Osteocyte (in vitro differentiated cells): ENCODE measurements at regions not wholly inside any gene's neighbourhood (a gene's known extent, or its start where the extent isn't known, plus 50 kb on each side); places are given as distances from the start of the nearest gene placed in this dataset.
A peak's percentile ranks its signal among the peaks of the same experiment; 100 is the strongest.

Source experiments
- DNase-seq: peaks from one replicate; pipeline ENCODE4 v3.0.0; 2021; ENCODE audit warnings: mixed read lengths; ENCODE audit not compliant: unreplicated experiment; ENCODE audit errors: extremely low spot score
- H3K27ac Mint-ChIP-seq: one replicate; pipeline ENCODE4 v1.8.0; 2021; ENCODE audit warnings: mild to moderate bottlenecking, mixed read lengths; ENCODE audit not compliant: unreplicated experiment
- H3K27me3 Mint-ChIP-seq: one replicate; pipeline ENCODE4 v1.8.0; 2021; ENCODE audit warnings: mixed read lengths; ENCODE audit not compliant: unreplicated experiment
- H3K36me3 Mint-ChIP-seq: one replicate; pipeline ENCODE4 v1.8.0; 2021; ENCODE audit warnings: mixed read lengths; ENCODE audit not compliant: unreplicated experiment
- H3K4me1 Mint-ChIP-seq: one replicate; pipeline ENCODE4 v1.8.0; 2021; ENCODE audit warnings: mixed read lengths; ENCODE audit not compliant: unreplicated experiment
- H3K4me3 Mint-ChIP-seq: one replicate; pipeline ENCODE4 v1.8.0; 2021; ENCODE audit warnings: mild to moderate bottlenecking, moderate library complexity, mixed read lengths; ENCODE audit not compliant: unreplicated experiment
- H3K9me3 Mint-ChIP-seq: one replicate; pipeline ENCODE4 v1.8.0; 2021; ENCODE audit warnings: mixed read lengths; ENCODE audit not compliant: unreplicated experiment
- CTCF ChIP-seq: fragments of 200-600 bp; sonication (generic); IDR thresholded peaks from 2 replicates; pipeline ENCODE4 v1.5.0; 2021; ENCODE audit warnings: antibody characterized with exemption, mild to moderate bottlenecking, moderate library complexity

DNA sequence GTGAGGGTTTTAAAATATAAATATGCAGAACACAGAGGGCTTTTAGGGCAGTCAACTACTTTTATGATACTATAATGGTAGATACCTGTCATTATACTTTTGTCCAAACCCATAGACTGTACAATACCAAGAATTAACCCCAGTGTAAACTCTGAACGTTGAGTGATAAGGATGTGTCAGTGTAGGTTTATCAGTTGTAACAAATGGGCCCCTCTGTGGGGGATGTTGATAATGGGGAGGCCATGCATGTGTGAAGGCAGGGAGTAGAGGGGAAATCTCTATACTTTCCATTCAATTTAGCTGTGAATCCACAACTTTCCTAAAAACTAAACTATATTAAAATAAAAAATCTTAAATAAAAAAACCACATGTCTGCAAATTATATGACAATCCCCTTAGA, 193.5 kb upstream of the CAMK1G start:
- peaks cover 4% of the 10 kb centered on the region for H3K9me3 Mint-ChIP-seq
- H3K27ac Mint-ChIP-seq = no peak overlapping the region

DNA sequence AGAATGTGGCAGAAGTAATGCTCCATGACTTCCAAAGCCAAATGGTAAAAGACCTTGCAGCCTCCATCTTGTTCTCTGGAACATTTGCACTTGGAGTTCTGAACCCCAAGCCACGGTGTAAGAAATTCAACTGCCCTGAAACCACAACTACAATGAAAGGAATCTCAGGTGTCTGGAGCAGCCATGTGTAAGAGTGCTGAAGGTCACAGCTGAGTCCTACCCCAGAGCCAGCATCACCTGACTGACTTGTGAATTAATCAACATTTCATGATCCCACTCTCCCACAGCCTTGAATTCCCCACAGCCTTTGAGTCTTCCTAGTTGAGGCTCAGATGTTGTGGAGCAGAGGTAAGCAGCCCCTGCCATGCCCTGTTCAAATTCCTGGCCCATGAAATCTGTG, 192.8 kb upstream of the CAMK1G start:
- no peak overlapping the region for H3K27ac Mint-ChIP-seq
- H3K27me3 Mint-ChIP-seq = no peaks in the 10 kb centered on the region
- no peak for TF ChIP-seq CTCF
- H3K4me1 Mint-ChIP-seq = peaks cover 23% of the 10 kb centered on the region
- no peak for DNase-seq
- H3K36me3 Mint-ChIP-seq = no peaks in the 10 kb centered on the region
- peaks cover 4% of the 10 kb centered on the region for H3K9me3 Mint-ChIP-seq
- no peak overlapping the region for H3K4me3 Mint-ChIP-seq

More for the DNA sequence above, 193.5 kb upstream of the CAMK1G start:
- Mint-ChIP-seq H3K36me3 (no peaks in the 10 kb centered on the region), H3K27me3 (no peaks in the 10 kb centered on the region), H3K4me3 (no peak overlapping the region), H3K4me1 (peaks cover 15% of the 10 kb centered on the region)
- no peak for DNase-seq
- no peak for TF ChIP-seq CTCF

DNA sequence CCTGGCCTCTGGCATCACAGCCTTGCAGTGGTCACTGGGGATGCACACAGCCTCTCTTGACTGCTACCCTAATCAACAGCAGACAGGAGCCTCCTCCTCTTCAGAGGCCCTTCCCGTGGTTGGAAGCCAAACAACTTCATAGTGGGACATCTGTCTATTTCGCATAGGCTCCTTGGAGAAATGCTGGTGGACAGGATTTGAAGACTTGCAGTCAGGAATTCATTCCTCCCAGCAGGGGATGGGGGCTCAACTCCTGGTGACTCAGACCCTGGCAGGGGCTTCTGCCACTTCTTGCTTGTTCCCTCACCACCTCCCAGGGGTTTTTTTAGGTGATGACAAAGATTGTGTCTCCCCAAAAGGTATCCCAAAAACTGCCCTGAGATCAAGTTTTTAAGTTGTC, 191.7 kb upstream of the CAMK1G start:
- Mint-ChIP-seq H3K27me3 (no peaks in the 10 kb centered on the region), H3K4me1 (peaks cover 27% of the 10 kb centered on the region), H3K4me3 (no peak overlapping the region), H3K9me3 (peaks cover 4% of the 10 kb centered on the region), H3K36me3 (no peaks in the 10 kb centered on the region), H3K27ac (no peak overlapping the region)
- no peak for DNase-seq
- TF ChIP-seq CTCF = no peak

DNA sequence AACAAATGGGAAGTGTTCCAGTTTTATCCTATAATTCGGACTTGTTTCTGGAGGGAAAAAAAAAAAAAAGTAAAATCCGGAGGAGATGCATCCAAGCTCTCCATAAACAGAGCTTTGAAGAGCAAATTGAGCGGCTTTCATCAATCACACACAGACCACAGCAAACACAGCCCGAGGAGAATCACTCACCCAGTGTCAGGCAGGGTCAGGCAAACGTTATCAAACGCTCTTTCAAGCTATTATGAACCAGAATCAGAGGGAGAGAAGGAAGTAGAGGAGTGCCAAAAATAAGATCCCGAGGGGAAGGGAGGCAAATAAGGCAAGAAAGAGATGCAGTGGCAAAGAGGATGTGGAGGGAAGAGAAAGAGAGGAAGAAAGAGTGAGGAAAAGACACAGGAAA, 188.3 kb upstream of the CAMK1G start:
- Mint-ChIP-seq H3K36me3 (no peaks in the 10 kb centered on the region), H3K4me1 (peaks cover 36% of the 10 kb centered on the region), H3K27ac (peak overlapping the region; percentile 31), H3K27me3 (no peaks in the 10 kb centered on the region), H3K4me3 (no peak overlapping the region), H3K9me3 (no peaks in the 10 kb centered on the region)
- DNase-seq = no peak
- TF ChIP-seq CTCF = no peak

DNA sequence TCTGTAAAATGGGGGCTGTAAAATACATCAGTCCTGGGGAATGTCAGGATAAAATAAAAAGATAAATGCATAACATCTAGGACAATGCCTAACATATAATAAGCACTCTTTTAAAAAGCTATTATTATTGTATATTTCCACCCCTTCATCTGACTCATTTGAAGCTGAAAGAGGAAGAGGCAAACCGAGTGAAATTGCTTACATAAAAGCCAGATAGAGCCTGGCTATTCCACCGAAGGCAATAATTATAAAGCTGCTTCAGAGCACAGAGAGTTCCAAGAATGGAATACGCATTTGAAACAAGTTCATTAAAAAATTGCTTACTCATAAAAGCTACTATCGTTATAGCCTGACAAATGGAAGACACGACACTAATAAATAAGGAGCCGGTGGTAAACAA, 186.1 kb upstream of the CAMK1G start:
- no peak for DNase-seq
- Mint-ChIP-seq H3K27ac (no peak overlapping the region), H3K9me3 (no peaks in the 10 kb centered on the region), H3K4me1 (peaks cover 36% of the 10 kb centered on the region), H3K4me3 (no peak overlapping the region), H3K36me3 (no peaks in the 10 kb centered on the region), H3K27me3 (no peaks in the 10 kb centered on the region)
- no peak for TF ChIP-seq CTCF
